ENCODE measurements at regions not wholly inside any gene's neighbourhood (a gene's known extent, or its start where the extent isn't known, plus 50 kb on each side); places are given as distances from the start of the nearest gene placed in this dataset.
"Not testable (repeated sequence)": the region's sequence is repeated elsewhere in the genome, so short reads cannot be mapped to it uniquely, and the experiment has no call there.

GRCh38 chr7:46786995-46787394 lies 794.9 kb downstream of the TNS3 start:
- DNase-seq: no peak

DNA sequence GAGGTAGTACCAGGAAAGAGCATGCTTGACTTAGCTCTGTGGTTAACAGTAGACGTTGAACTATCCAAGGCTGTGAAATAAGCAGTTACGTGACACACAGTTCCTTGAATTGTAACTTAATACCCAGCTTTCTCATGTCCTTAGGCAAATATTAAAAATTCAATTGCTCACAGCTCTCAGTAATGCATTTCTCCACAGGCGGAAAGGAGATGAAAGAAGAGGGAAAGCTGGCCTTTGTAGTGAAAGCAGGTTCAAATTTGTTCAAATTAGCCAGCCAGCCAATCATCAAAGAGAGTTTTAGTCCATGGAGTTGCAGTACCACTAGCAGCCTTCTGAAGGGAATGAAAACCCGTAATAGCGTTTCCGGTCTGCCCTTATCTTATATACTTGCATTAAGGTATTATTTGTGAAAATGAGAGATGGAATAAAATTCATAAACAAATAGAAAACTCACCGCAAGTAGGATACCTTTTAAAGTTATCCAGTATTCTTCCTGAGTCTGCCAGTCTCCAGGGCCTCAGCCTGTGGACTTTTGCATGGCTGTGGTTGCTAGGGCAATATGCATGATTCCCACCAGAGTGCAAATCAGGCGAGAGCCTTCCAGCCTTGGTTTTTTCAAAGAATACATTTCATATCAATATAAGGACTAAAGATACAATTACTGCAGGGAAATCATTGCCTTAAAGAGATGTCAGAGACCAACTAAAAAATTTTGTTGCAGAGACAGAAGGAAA lies 795.5 kb downstream of the TNS3 start:
- no peak for DNase-seq

GRCh38 chr7:46784732-46785131 lies 797.2 kb downstream of the TNS3 start:
- DNase-seq: no peak

DNA sequence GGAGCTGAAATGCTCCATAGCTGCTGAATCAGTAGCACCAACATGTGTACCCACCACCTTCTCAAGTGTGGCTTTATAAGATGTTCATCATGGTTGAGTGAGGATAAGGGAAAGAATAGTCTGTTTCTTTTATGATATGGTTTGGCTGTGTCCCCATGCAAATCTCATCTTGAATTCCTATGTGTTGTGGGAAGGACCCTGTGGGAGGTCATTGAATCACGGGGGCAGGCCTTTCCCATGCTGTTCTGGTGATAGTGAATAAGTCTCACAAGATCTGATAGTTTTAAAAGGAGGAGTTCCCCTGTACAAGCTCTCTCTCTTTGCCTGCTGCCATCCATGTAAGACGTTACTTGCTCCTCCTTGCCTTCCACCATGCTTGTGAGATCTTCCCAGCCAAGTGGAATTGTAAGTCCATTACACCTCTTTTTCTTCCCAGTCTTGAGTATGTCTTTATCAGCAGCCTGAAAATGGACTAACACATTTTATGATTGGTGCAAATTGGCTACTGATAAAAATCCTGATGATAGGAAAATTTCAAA lies 799.9 kb downstream of the TNS3 start:
- no peak for DNase-seq

GRCh38 chr7:46776790-46777189 lies 805.1 kb downstream of the TNS3 start:
- no peak for DNase-seq

GRCh38 chr7:46775776-46776175 lies 806.1 kb downstream of the TNS3 start:
- no peak for DNase-seq

DNA sequence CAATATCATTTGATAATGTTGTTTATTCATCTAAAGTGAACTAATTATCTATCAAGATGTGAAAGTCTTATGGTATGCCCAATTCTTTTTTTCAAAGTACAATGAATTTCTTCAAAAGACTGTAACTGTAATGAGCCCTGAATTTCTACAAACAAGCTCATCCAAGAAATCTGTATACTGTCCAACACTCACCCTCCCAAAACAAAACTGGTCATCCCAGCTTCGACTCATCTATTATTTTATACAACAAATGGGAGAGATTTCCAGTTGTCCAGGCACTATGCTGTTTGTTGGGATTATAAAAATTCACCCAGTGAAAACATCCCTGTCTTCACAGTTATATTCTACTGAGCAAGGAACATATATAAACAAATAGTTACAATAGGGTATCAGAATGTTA lies 806.9 kb downstream of the TNS3 start:
- no peak for DNase-seq

GRCh38 chr7:46774515-46774914 lies 807.4 kb downstream of the TNS3 start:
- no peak for DNase-seq

DNA sequence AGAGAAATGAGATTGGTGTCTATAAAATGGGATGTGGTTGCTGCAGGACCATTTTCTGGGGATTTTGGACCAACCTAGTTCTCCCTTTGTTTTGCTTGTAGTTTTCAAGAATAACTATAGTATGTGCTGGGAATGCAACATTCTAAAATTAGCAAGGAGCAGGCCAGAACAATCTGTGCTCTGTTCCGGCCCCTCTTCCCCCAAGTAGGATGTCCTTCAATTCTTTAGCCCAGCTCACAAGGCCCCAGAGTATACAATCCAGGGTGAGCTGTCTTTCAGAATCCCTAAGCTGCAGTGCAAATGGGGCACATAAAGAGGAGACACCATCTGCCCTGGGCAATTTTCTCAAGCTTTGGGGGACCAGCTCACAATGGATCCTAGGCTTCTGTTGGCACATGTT lies 809.1 kb downstream of the TNS3 start:
- no peak for DNase-seq

DNA sequence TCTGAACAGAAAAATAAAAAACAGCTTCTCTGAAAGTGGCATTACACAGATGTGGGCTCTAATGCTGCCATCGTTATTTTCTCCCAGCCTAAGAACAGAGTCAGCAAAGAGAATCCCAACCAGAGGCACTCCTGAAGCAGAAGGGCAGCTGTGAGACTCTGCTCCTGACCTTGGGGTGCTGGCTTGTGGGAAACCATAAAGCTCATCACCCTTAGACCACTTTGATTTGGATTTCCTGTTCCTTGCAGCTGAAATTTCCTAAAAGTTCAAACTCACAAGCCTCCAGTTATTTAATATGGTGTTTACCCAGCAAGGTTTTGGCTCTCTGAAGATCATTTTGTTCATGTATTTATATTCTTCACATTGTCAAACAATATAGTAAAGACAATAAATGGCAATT lies 814.8 kb downstream of the TNS3 start:
- DNase-seq: no peak

DNA sequence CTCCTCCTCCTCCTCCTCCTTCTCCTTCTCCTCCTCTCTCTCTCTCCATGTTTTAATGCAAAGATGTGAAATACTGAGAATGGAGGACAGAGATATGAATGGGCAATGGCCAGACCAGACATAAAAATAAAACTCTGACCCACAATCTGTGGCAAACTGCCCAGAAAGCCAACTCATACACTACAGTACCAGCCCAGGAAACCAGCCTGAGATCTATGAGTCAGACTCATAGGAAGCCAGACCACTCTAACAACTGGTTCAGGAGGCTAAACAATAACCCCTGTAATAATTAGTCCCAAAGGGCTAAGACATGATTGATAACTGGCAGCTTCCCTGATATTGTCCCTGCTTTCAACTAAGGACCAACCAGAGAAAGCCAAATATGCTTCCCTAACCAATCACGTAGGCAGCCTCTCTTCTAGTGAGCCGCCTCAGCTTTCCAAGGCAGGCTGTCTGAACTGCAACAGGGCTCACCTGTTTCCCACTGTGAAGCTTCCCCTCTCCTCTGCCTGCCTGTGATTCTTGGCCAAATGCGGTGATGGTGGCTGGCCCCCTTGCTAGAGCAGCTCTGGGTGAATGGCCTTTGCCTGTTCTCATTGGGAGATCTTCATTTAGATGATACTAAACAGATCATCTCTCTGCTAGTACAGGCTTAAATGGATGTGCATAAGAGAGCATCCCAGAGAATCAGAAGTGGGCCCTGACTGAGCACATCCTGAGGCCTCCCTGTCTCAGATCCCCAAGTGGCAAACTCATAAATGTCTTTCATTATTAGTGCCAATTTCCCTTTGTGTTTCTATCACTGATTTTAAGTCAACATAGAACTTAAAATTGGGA lies 817.6 kb downstream of the TNS3 start:
- no peak for DNase-seq

DNA sequence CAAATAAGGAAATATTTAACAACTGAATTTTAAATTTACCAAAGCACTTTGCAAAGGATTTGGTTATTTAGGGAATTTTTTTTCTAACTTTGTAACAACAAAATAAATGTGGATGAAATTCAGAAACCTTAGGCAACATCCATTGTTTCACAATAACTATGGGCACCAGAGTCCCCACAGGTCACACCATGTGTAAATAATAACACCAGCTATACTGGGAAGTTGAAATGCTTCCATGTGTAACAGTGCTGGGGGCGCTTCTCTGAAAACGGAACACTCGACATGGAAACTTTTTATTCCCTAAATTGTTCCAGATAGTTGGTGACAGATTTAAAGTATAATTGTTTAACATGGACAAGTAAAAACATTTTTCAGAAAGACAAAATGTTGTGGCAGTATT lies 818.6 kb downstream of the TNS3 start:
- DNase-seq: no peak

DNA sequence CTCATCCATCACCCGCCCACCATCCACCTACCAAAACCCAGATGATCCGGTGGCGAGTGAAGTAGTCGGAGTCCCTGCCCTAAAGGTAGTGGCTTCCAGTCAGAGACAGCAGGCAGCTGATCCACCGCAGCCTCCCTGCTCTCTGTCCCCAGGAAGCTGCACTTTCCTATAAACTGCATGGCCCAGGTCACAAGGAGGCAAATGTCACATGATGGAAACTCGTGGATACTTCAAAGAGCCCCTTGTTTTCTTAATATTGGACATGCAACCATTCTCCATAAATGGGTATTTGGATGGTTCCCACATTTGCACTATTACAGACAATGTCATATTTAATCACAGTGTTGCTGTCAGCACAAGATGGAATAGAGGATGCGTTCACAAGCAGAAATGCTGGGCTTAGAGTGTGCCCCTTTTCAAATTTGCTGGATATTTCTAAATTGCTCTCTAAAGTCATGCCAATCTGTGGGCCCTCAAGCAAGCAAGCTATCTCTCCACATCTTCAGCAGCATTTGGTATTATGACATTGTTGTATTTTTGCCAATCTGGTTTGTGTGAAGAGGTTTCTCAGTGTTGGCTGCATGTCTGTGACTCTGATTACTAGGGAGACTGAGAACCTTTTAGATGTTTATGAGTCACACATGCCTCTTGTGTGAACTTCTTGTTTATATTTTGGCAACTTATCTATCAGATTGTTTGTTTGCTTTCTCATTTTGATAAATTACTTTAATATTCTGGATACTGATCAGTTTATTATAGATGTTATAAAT lies 822.0 kb downstream of the TNS3 start:
- no peak for DNase-seq

DNA sequence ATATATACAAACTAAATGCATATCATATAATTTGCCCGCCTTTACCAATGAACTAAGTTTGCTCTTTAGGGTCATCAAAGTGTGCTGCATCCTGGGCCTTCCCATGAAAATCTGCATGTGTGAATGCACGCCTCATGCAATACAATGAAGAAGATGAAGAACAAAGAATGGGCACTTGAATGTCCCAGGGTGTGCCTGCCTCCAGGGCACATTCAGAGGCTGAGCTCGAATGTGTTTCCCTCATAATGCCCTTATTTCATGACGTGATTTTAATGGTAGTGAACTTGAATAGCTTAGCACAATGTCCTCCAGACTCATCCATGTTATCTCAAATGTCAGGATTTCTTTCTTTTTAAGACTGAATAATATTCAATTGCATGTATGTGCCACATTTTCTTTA lies 824.9 kb downstream of the TNS3 start:
- DNase-seq: no peak

DNA sequence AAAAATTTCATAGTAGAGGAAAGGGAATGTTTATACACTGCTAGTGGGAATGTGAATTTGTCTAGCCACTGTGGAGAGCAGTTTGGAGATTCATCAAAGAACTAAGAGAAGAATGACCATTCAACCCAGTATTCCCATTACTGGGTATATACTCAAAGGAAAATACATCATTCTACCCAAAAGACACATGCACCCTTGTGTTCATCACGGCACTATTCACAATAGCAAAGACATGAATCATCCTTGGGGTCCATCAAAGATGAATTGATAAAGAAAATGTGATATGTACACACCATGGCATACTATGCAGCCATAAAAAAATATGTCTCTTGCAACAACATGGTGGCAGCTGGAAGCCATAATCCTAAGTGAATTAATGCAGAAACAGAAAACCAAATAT lies 825.7 kb downstream of the TNS3 start:
- no peak for DNase-seq

- no peak for DNase-seq
Observed at GRCh38 chr7:46755120-46756034, 826.5 kb downstream of the TNS3 start.

- DNase-seq: no peak
Observed at GRCh38 chr7:46754140-46754720, 827.7 kb downstream of the TNS3 start.

DNA sequence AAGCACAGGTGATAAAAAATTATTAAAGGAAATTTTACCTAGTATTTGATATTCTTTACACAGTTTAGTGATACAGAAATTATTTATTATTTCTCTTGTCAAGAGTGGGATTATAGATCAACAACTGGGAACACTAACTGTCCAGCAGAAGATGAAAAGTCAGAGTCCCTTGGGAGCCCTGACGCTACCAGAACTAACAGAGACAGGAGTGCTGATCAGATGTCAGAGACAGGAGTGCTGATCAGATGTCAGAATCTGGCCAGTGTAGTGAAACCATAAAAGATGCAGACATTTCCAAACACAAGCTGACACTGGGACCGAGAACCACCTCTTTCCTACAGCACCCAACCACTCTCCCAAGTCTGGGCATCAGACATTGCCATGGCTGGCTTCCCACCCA lies 828.2 kb downstream of the TNS3 start:
- no peak for DNase-seq

DNA sequence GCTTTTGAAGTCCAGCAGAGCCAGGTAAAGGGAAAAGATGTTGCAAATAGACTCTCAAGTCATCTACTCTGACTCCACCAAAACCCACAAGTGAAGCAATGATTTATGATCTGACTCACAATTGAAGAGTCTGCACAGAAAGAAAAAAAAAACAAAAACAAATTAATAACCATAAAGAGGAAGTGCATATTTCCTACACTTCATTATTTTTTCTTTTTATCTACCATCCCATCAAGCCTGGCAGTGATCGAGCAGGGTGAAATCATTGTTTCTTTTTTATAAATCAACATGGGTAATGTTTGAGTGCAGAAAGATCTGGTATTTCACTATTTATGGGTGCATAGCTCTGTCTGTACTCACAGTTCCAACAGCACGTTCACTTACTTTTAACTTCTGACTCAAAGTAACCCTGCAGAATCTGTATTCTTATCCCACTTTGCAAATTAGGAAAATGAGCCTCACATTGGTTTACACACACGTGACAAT lies 829.0 kb downstream of the TNS3 start:
- DNase-seq: no peak

- DNase-seq: not testable (repeated sequence)
Observed at GRCh38 chr7:46751927-46752723, 829.8 kb downstream of the TNS3 start.

GRCh38 chr7:46751471-46751870 lies 830.4 kb upstream of the IGFBP3 start:
- no peak for DNase-seq
